ENCODE measurements at regions not wholly inside any gene's neighbourhood (a gene's known extent, or its start where the extent isn't known, plus 50 kb on each side); places are given as distances from the start of the nearest gene placed in this dataset.

- intact Hi-C loops (cut with micrococcal nuclease; ENCODE audit: unreplicated experiment) = no loop called here
- TF ChIP-seq CTCF (conservative IDR thresholded peaks at IDR 0.05; ENCODE audit: low read depth, low read length) (no peak), EZH2 (IDR thresholded peaks at IDR 0.05; ENCODE audit: borderline replicate concordance, low read depth, low read length, poor library complexity, severe bottlenecking) (no peak)
- BruUV-seq (replicated peaks) = no TSS peak
Observed at GRCh38 chr4:131584587-131584986, 1564.5 kb upstream of the PCDH10 start.

DNA sequence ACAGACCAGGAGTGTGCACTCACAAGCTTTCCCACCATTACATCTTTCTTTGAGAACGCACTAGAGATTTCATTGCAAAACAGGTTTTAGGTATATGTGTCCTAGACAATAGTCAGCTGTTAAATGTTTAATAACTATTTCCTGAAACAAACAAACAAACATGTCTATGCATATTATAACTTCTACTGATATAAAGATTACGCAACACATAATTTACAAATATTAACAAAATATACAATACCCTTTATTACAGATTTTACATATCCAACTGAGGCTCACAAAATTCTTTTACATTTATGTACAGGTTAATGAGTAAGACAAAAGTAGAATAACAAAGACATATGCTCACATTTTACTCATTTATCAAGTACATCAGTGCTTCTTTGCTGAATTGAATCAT is 1554.0 kb upstream of the PCDH10 start:
- no peak for DNase-seq (ENCODE audit: low spot score)
- Histone ChIP-seq H3K4me1 (ENCODE audit: insufficient read depth, low read length, poor library complexity, severe bottlenecking) (no peaks in the 10 kb centered on the region), H3K27me3 (replicated peaks; ENCODE audit: insufficient read depth, low read depth, low read length, poor library complexity) (no peaks in the 10 kb centered on the region), H3K36me3 (ENCODE audit: insufficient read depth, low read length, poor library complexity, severe bottlenecking) (no peaks in the 10 kb centered on the region), H3K4me3 (ENCODE audit: low read depth, low read length, poor library complexity, severe bottlenecking) (no peak overlapping the region), H3K27ac (ENCODE audit: low read depth, low read length, poor library complexity, severe bottlenecking) (no peak overlapping the region), H3K9me3 (ENCODE audit: low read depth, low read length, poor library complexity, severe bottlenecking) (no peaks in the 10 kb centered on the region)
- ChIA-PET CTCF (no interaction called here), POLR2A (ENCODE audit: low non-redundant PET) (no interaction called here)
- intact Hi-C loops (cut with micrococcal nuclease; ENCODE audit: unreplicated experiment) = no loop called here
- TF ChIP-seq CTCF (conservative IDR thresholded peaks at IDR 0.05; ENCODE audit: low read depth, low read length) (no peak), EZH2 (IDR thresholded peaks at IDR 0.05; ENCODE audit: borderline replicate concordance, low read depth, low read length, poor library complexity, severe bottlenecking) (no peak)
- no TSS peak for BruUV-seq (replicated peaks)

More at GRCh38 chr4:131584587-131584986, 1564.5 kb upstream of the PCDH10 start:
- Histone ChIP-seq H3K27ac (ENCODE audit: low read depth, low read length, poor library complexity, severe bottlenecking) (no peak overlapping the region), H3K4me1 (ENCODE audit: insufficient read depth, low read length, poor library complexity, severe bottlenecking) (no peaks in the 10 kb centered on the region), H3K4me3 (ENCODE audit: low read depth, low read length, poor library complexity, severe bottlenecking) (no peak overlapping the region), H3K36me3 (ENCODE audit: insufficient read depth, low read length, poor library complexity, severe bottlenecking) (no peaks in the 10 kb centered on the region), H3K27me3 (replicated peaks; ENCODE audit: insufficient read depth, low read depth, low read length, poor library complexity) (no peaks in the 10 kb centered on the region), H3K9me3 (ENCODE audit: low read depth, low read length, poor library complexity, severe bottlenecking) (no peaks in the 10 kb centered on the region)
- ChIA-PET CTCF (no interaction called here), POLR2A (ENCODE audit: low non-redundant PET) (no interaction called here)
- no peak for DNase-seq (ENCODE audit: low spot score)

- no peak for DNase-seq (ENCODE audit: low spot score)
- no peak for TF ChIP-seq EZH2 (IDR thresholded peaks at IDR 0.05; ENCODE audit: borderline replicate concordance, low read depth, low read length, poor library complexity, severe bottlenecking)
- TF ChIP-seq CTCF (conservative IDR thresholded peaks at IDR 0.05; ENCODE audit: low read depth, low read length) = no peak
- Histone ChIP-seq H3K4me1 (ENCODE audit: insufficient read depth, low read length, poor library complexity, severe bottlenecking) (no peaks in the 10 kb centered on the region), H3K4me3 (ENCODE audit: low read depth, low read length, poor library complexity, severe bottlenecking) (no peak overlapping the region), H3K27me3 (replicated peaks; ENCODE audit: insufficient read depth, low read depth, low read length, poor library complexity) (no peaks in the 10 kb centered on the region), H3K9me3 (ENCODE audit: low read depth, low read length, poor library complexity, severe bottlenecking) (no peaks in the 10 kb centered on the region), H3K36me3 (ENCODE audit: insufficient read depth, low read length, poor library complexity, severe bottlenecking) (no peaks in the 10 kb centered on the region), H3K27ac (ENCODE audit: low read depth, low read length, poor library complexity, severe bottlenecking) (no peak overlapping the region)
- ChIA-PET CTCF (no interaction called here), POLR2A (ENCODE audit: low non-redundant PET) (no interaction called here)
- BruUV-seq (replicated peaks) = no TSS peak
- intact Hi-C loops (cut with micrococcal nuclease; ENCODE audit: unreplicated experiment) = no loop called here
Observed at GRCh38 chr4:131603705-131604104, 1545.4 kb upstream of the PCDH10 start.

All from A673 (cell line).